WERI-Rb-1 (cell line): ENCODE measurements at regions not wholly inside any gene's neighbourhood (a gene's known extent, or its start where the extent isn't known, plus 50 kb on each side); places are given as distances from the start of the nearest gene placed in this dataset.

ENCODE experiments used
- DNase-seq: peaks from one replicate; pipeline ENCODE4 v3.0.0-alpha.2; 2020
- H3K27ac ChIP-seq: fragments of 250-450 bp; sonication (Bioruptor Pico); 2 replicates; pipeline ENCODE4 v1.5.1; 2020; ENCODE audit warnings: mild to moderate bottlenecking, moderate library complexity
- H3K27me3 ChIP-seq: fragments of 250-450 bp; sonication (Bioruptor Pico); 2 replicates; pipeline ENCODE4 v1.5.1; 2021; ENCODE audit warnings: mild to moderate bottlenecking, low read depth, moderate library complexity; ENCODE audit not compliant: insufficient read depth, severe bottlenecking
- H3K36me3 ChIP-seq: fragments of 250-450 bp; sonication (Bioruptor Pico); 2 replicates; pipeline ENCODE4 v1.5.1; 2020; ENCODE audit warnings: mild to moderate bottlenecking, moderate library complexity
- H3K4me3 ChIP-seq: 2 replicates; pipeline ENCODE4 v1.5.1; 2011; ENCODE audit warnings: low read depth, mild to moderate bottlenecking, control low read depth, low read length
- H3K9me3 ChIP-seq: fragments of 250-450 bp; sonication (Bioruptor Pico); 2 replicates; pipeline ENCODE4 v1.5.1; 2021; ENCODE audit warnings: mild to moderate bottlenecking, moderate library complexity; ENCODE audit not compliant: severe bottlenecking
- CTCF ChIP-seq: IDR thresholded peaks from 2 replicates; pipeline ENCODE4 v1.5.1; 2011; ENCODE audit warnings: low read depth, mild to moderate bottlenecking, control low read depth, inconsistent platforms, low read length

DNA sequence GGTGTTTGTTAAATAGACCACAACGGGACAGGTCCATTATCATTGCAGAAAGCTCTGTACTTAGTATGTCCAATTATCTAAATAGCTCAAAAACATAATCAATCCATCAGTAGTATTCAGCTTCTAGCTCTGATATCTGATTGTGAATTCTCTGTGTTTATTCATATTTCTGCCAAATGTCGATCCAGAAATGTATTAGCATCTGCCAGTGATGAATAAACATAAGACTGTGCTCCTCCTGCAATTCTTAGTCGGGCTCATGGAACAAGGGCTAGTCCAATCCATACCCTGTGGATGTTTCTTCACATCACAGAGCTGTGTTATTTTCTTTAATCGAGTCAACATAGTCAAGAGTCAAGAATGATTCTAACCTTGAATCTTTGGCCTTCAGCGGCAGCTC lies 1612.1 kb upstream of the WWC1 start:
- Histone ChIP-seq H3K27ac (no peak overlapping the region), H3K4me3 (no peak overlapping the region), H3K27me3 (no peaks in the 10 kb centered on the region), H3K9me3 (no peaks in the 10 kb centered on the region), H3K36me3 (no peaks in the 10 kb centered on the region)
- no peak for DNase-seq
- no peak for TF ChIP-seq CTCF

GRCh38 chr5:166695326-166695725 lies 1596.1 kb upstream of the WWC1 start:
- Histone ChIP-seq H3K36me3 (no peaks in the 10 kb centered on the region), H3K4me3 (no peak overlapping the region), H3K27ac (no peak overlapping the region), H3K9me3 (no peaks in the 10 kb centered on the region), H3K27me3 (no peaks in the 10 kb centered on the region)
- DNase-seq, result no peak
- no peak for TF ChIP-seq CTCF

DNA sequence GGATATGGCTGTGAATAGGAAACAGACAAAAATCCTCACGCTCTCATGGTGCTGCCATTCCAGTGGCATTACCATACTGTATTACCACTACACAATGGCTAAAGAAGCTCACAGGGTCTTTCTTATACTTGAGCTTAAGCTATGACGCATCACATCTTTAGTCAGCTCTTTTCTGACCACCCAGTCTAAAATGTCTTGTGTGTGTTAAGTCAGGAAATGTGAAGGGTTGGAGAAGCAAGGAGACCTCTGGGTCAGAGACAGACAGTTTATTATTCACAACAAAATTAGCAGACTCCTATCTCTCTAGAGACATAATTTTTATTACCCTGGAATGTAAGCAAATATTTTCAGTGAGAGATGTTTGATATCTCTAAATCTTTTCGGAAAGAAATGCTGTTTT lies 1583.2 kb upstream of the WWC1 start:
- no peak for DNase-seq
- Histone ChIP-seq H3K27me3 (no peaks in the 10 kb centered on the region), H3K27ac (no peak overlapping the region), H3K4me3 (no peak overlapping the region), H3K9me3 (no peaks in the 10 kb centered on the region), H3K36me3 (no peaks in the 10 kb centered on the region)
- no peak for TF ChIP-seq CTCF

DNA sequence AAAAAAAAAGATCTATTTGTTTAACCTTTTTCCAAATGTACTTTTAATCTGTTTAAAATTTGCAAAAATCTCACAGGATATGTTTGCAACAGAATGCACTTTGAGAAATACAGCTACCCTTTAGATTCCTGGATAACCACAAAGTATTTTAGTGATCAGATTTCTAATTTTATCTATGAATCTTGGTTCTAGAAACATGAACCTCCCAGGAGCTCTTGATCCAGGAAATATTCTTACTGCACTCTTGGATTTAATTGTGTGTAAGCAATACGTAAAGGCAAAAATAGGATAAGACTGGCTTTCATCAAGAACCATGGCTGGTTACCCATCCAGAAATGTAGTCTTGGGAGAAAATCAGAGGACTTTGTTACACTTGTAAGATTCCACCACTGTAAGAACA lies 1581.8 kb upstream of the WWC1 start:
- Histone ChIP-seq H3K27ac (no peak overlapping the region), H3K27me3 (no peaks in the 10 kb centered on the region), H3K36me3 (no peaks in the 10 kb centered on the region), H3K9me3 (no peaks in the 10 kb centered on the region), H3K4me3 (no peak overlapping the region)
- DNase-seq, result no peak
- no peak for TF ChIP-seq CTCF

GRCh38 chr5:166710271-166710670 lies 1581.2 kb upstream of the WWC1 start:
- no peak for TF ChIP-seq CTCF
- Histone ChIP-seq H3K36me3 (no peaks in the 10 kb centered on the region), H3K27ac (no peak overlapping the region), H3K4me3 (no peak overlapping the region), H3K9me3 (no peaks in the 10 kb centered on the region), H3K27me3 (no peaks in the 10 kb centered on the region)
- no peak for DNase-seq

GRCh38 chr5:166712447-166713185 lies 1578.8 kb upstream of the WWC1 start:
- no peak for TF ChIP-seq CTCF
- Histone ChIP-seq H3K9me3 (no peaks in the 10 kb centered on the region), H3K36me3 (no peaks in the 10 kb centered on the region), H3K27ac (no peak overlapping the region), H3K27me3 (no peaks in the 10 kb centered on the region), H3K4me3 (no peak overlapping the region)
- no peak for DNase-seq
